Liver (tissue), 3 donors: ENCODE measurements at regions not wholly inside any gene's neighbourhood (a gene's known extent, or its start where the extent isn't known, plus 50 kb on each side); places are given as distances from the start of the nearest gene placed in this dataset.

ENCODE experiments used
- CTCF ChIP-seq: fragments of 150-350 bp; IDR thresholded peaks from 2 replicates; pipeline ENCODE4 v1.5.1; 2017; ENCODE audit warnings: improper control_type of control experiment, low read depth, low read length; ENCODE audit not compliant: missing input control
- GABPA ChIP-seq, 2 donors: IDR thresholded peaks in 1 of 2; conservative IDR thresholded peaks in 1 of 2; 2 replicates each; pipeline ENCODE4 v1.6.1; 2016; ENCODE audit warnings: antibody characterized with exemption in 2 of 2, mild to moderate bottlenecking in 1 of 2, moderate library complexity in 1 of 2
- JUND ChIP-seq, 2 donors: IDR thresholded peaks; 2 replicates each; pipeline ENCODE4 v1.6.1; 2016; ENCODE audit warnings: antibody characterized with exemption in 2 of 2
- MAX ChIP-seq: IDR thresholded peaks from 2 replicates; pipeline ENCODE4 v1.6.1; 2016; ENCODE audit warnings: antibody characterized with exemption
- NR2F2 ChIP-seq: IDR thresholded peaks from 2 replicates; pipeline ENCODE4 v1.6.1; 2016; ENCODE audit warnings: antibody characterized with exemption
- RAD21 ChIP-seq, 2 donors: IDR thresholded peaks; 2 replicates each; pipeline ENCODE4 v1.6.1; 2016; ENCODE audit warnings: antibody characterized with exemption in 2 of 2, mild to moderate bottlenecking in 2 of 2
- REST ChIP-seq: IDR thresholded peaks from 2 replicates; pipeline ENCODE4 v1.6.1; 2016; ENCODE audit warnings: antibody characterized with exemption, mild to moderate bottlenecking
- SP1 ChIP-seq: IDR thresholded peaks from 2 replicates; pipeline ENCODE4 v1.6.1; 2018; ENCODE audit warnings: antibody characterized with exemption, mild to moderate bottlenecking
- TAF1 ChIP-seq: conservative IDR thresholded peaks from 2 replicates; pipeline ENCODE4 v1.6.1; 2016; ENCODE audit warnings: antibody characterized with exemption, mild to moderate bottlenecking
- YY1 ChIP-seq: IDR thresholded peaks from 2 replicates; pipeline ENCODE4 v1.6.1; 2016; ENCODE audit warnings: antibody characterized with exemption, mild to moderate bottlenecking
- ZBTB33 ChIP-seq: IDR thresholded peaks from 2 replicates; pipeline ENCODE4 v1.6.1; 2016; ENCODE audit warnings: antibody characterized with exemption
- donor health status: healthy.
- donor health status: healthy.

GRCh38 chr15:97806766-97807165 is 153.7 kb upstream of the ARRDC4 start:
- TF ChIP-seq CTCF: no peak
- TF ChIP-seq YY1: no peak
- no peak for TF ChIP-seq REST
- TF ChIP-seq JUND (IDR thresholded peaks at IDR 0.05): no peak
- no peak for TF ChIP-seq RAD21 (IDR thresholded peaks at IDR 0.05)
- TF ChIP-seq TAF1: no peak
- TF ChIP-seq NR2F2: no peak
- no peak for TF ChIP-seq SP1
- TF ChIP-seq ZBTB33: no peak
- TF ChIP-seq MAX: no peak
- no peak for TF ChIP-seq GABPA (IDR thresholded peaks at IDR 0.05 in 1 of 2, conservative IDR thresholded peaks at IDR 0.05 in 1 of 2)
